ENCODE measurements at regions not wholly inside any gene's neighbourhood (a gene's known extent, or its start where the extent isn't known, plus 50 kb on each side); places are given as distances from the start of the nearest gene placed in this dataset.

- H3K79me2 ChIP-seq (ENCODE audit: control insufficient read depth in 1 of 2, insufficient read depth in 2 of 2, low read length in 2 of 2): no peaks in the 10 kb centered on the region
- 97% methylated on average over 2 of the region's 2 CpGs; no CpG with 5 or more reads in 1 of the 2 experiments for WGBS, 2 experiments (ENCODE audit: extremely low coverage in 1 of 2, insufficient coverage in 1 of 2, insufficient read length in 1 of 2, insufficient replicate concordance in 2 of 2, low coverage in 1 of 2, low lambda C conversion rate in 2 of 2, missing lambda C conversion rate in 1 of 2)
- no peak overlapping the region for H3K4me2 ChIP-seq (ENCODE audit: insufficient read depth in 1 of 2, low read depth in 2 of 2, low read length in 2 of 2)
- no peak overlapping the region for H2BK20ac ChIP-seq (ENCODE audit: low read length)
- H3K23me2 ChIP-seq (ENCODE audit: low read depth, low read length): no peaks in the 10 kb centered on the region; the same call in 1 of the 2 replicates
- H4K5ac ChIP-seq (ENCODE audit: insufficient read length, low read depth, low read length): no peak overlapping the region
- no peak overlapping the region for H4K91ac ChIP-seq (replicated peaks; ENCODE audit: insufficient read length, low read length)
- H2BK5ac ChIP-seq (ENCODE audit: low read depth, low read length): no peak overlapping the region
- no peak for FAIRE-seq
- CTCF ChIA-PET (ENCODE audit: partially characterized antibody): no interaction called here
- DNase-seq (ENCODE audit: low read depth in 1 of 2, low spot score in 2 of 2): no peak
- no peaks in the 10 kb centered on the region for H4K20me1 ChIP-seq (replicated peaks in 1 of 2; ENCODE audit: control insufficient read depth in 1 of 2, insufficient read depth in 2 of 2, low read length in 2 of 2)
- no peak overlapping the region for H3K4ac ChIP-seq (replicated peaks; ENCODE audit: insufficient read length, low read depth, low read length)
- H2AFZ ChIP-seq (ENCODE audit: low read length): no peak overlapping the region
- H3K27me3 ChIP-seq (replicated peaks in 1 of 4; ENCODE audit: control insufficient read depth in 3 of 4, extremely low read depth in 1 of 4, insufficient read depth in 3 of 4, low read length in 3 of 4): no peaks in the 10 kb centered on the region
- H3K18ac ChIP-seq (ENCODE audit: extremely low read depth, low read length): no peak overlapping the region
- no peak overlapping the region for H3K56ac ChIP-seq (replicated peaks; ENCODE audit: insufficient read length, low read depth, low read length)
- H3K9ac ChIP-seq (replicated peaks in 1 of 4; ENCODE audit: extremely low read depth in 1 of 4, low read depth in 3 of 4, low read length in 3 of 4): no peak overlapping the region
- no peaks in the 10 kb centered on the region for H3K36me3 ChIP-seq (ENCODE audit: control insufficient read depth in 2 of 4, insufficient read depth in 4 of 4, low read length in 3 of 4)
- no peak overlapping the region for H4K8ac ChIP-seq (ENCODE audit: extremely low read depth, insufficient read depth, low read length)
- no peaks in the 10 kb centered on the region for H3K9me3 ChIP-seq (ENCODE audit: insufficient read depth in 2 of 2, low read depth in 1 of 2, low read length in 1 of 2)
- H2AK5ac ChIP-seq (ENCODE audit: low read depth, low read length): no peak overlapping the region
- no peak overlapping the region for H3K27ac ChIP-seq (ENCODE audit: low read depth, low read length)
- H3K79me1 ChIP-seq (ENCODE audit: low read depth, low read length): no peaks in the 10 kb centered on the region
- no peak overlapping the region for H2BK15ac ChIP-seq (ENCODE audit: low read length)
- H3K4me1 ChIP-seq (replicated peaks in 1 of 4; ENCODE audit: control insufficient read depth in 3 of 4, insufficient read depth in 4 of 4, low read length in 3 of 4): no peaks in the 10 kb centered on the region
- H3K4me3 ChIP-seq (ENCODE audit: extremely low read depth in 1 of 4, insufficient read depth in 2 of 4, low read depth in 3 of 4, low read length in 4 of 4): no peak overlapping the region
- no peak overlapping the region for H3K14ac ChIP-seq (ENCODE audit: insufficient read length)
- H2BK120ac ChIP-seq (replicated peaks; ENCODE audit: low read depth, low read length): no peak overlapping the region
- POLR2A ChIA-PET (ENCODE audit: partially characterized antibody): no interaction called here
- H2BK12ac ChIP-seq (ENCODE audit: low read depth, low read length): no peak overlapping the region
- H3K23ac ChIP-seq (ENCODE audit: insufficient read length): no peak overlapping the region
- TF ChIP-seq CHD7 (IDR thresholded peaks at IDR 0.05; ENCODE audit: insufficient replicate concordance, low read length): no peak
These were observed 435.5 kb downstream of the TAF11L14 start for GRCh38 chr5:18069790-18070189.

Measured in H1 (cell line).